ENCODE measurements at regions not wholly inside any gene's neighbourhood (a gene's known extent, or its start where the extent isn't known, plus 50 kb on each side); places are given as distances from the start of the nearest gene placed in this dataset.

DNA sequence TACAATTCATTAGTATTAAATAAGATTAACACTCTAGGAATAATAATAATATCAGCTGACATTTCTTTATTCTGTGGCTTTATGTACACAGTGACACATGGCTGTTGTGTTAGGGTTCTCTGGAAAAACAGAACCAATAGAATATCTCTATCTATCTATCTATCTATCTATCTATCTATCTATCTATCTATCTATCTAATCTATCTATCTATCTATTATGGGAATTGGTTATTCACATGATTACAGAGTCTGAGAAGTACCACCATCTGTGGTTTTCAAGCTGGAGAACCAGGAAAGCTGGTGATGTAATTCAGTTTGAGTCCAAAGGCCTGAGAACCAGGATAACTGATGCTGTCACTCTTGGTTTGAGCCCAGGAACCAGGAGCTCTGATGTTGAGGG lies 194.1 kb upstream of the MTPN start:
- H3K27ac Mint-ChIP-seq (ENCODE audit: unreplicated experiment): no peak overlapping the region
- no peak for DNase-seq
- H3K27me3 Mint-ChIP-seq (ENCODE audit: insufficient read depth, unreplicated experiment): peaks cover 6% of the 10 kb centered on the region
- no TSS peak for BruUV-seq (replicated peaks)
- no peaks in the 10 kb centered on the region for H3K27me3 ChIP-seq (replicated peaks; ENCODE audit: control insufficient read depth, insufficient read depth, low read length)
- no peaks in the 10 kb centered on the region for H3K4me1 ChIP-seq
- intact Hi-C loops (cut with micrococcal nuclease; ENCODE audit: unreplicated experiment): no loop called here
- no peaks in the 10 kb centered on the region for H3K36me3 ChIP-seq (ENCODE audit: control insufficient read depth, insufficient read depth, low read length)
- H3K36me3 Mint-ChIP-seq (ENCODE audit: insufficient read depth, unreplicated experiment): no peaks in the 10 kb centered on the region
- H3K4me3 Mint-ChIP-seq (ENCODE audit: unreplicated experiment): no peak overlapping the region
- no peak overlapping the region for H3K4me3 ChIP-seq (ENCODE audit: low read depth, low read length)
- no peaks in the 10 kb centered on the region for H3K9me3 ChIP-seq
- POLR2A ChIA-PET: no interaction called here
- H3K9me3 Mint-ChIP-seq (ENCODE audit: unreplicated experiment): no peaks in the 10 kb centered on the region
- CTCF ChIA-PET: no interaction called here
- H3K4me1 Mint-ChIP-seq (ENCODE audit: low read depth, unreplicated experiment): no peaks in the 10 kb centered on the region
- no peak for TF ChIP-seq CTCF (IDR thresholded peaks at IDR 0.05; ENCODE audit: insufficient read depth in 1 of 2, low read depth in 1 of 2, low read length in 1 of 2, severe bottlenecking in 1 of 2, unreplicated experiment in 1 of 2)

DNA sequence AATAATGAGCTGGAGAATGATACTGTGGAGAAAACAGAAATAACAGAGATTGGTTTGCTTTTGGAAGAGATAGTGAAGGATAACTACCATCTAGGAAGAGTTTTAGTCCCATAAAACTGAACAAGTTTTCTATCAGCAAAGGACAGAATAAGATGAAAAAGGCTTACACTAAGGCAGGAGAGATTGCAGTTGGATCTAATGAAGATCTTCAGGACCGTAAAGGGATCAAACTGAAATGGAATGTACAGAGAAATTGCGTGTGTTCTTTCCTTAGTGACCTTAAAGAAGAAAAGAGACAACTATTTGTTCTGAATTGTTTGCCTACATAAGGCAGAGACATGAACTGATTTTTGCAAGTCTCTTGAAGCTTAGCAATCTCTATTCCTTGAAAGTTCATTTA lies 191.7 kb upstream of the MTPN start:
- Histone ChIP-seq H3K27me3 (replicated peaks; ENCODE audit: control insufficient read depth, insufficient read depth, low read length) (no peaks in the 10 kb centered on the region), H3K9me3 (no peaks in the 10 kb centered on the region), H3K4me3 (ENCODE audit: low read depth, low read length) (no peak overlapping the region), H3K36me3 (ENCODE audit: control insufficient read depth, insufficient read depth, low read length) (no peaks in the 10 kb centered on the region), H3K4me1 (no peaks in the 10 kb centered on the region)
- no TSS peak for BruUV-seq (replicated peaks)
- ChIA-PET POLR2A (no interaction called here), CTCF (no interaction called here)
- H3K4me3 Mint-ChIP-seq (ENCODE audit: unreplicated experiment): no peak overlapping the region
- TF ChIP-seq CTCF (IDR thresholded peaks at IDR 0.05; ENCODE audit: insufficient read depth in 1 of 2, low read depth in 1 of 2, low read length in 1 of 2, severe bottlenecking in 1 of 2, unreplicated experiment in 1 of 2): no peak
- H3K9me3 Mint-ChIP-seq (ENCODE audit: unreplicated experiment): no peaks in the 10 kb centered on the region
- H3K27me3 Mint-ChIP-seq (ENCODE audit: insufficient read depth, unreplicated experiment): peaks cover 10% of the 10 kb centered on the region
- H3K36me3 Mint-ChIP-seq (ENCODE audit: insufficient read depth, unreplicated experiment): no peaks in the 10 kb centered on the region
- no peak for DNase-seq
- no peak overlapping the region for H3K27ac Mint-ChIP-seq (ENCODE audit: unreplicated experiment)
- intact Hi-C loops (cut with micrococcal nuclease; ENCODE audit: unreplicated experiment): no loop called here
- H3K4me1 Mint-ChIP-seq (ENCODE audit: low read depth, unreplicated experiment): no peaks in the 10 kb centered on the region

- CTCF ChIA-PET: no interaction called here
- Mint-ChIP-seq H3K4me3 (ENCODE audit: unreplicated experiment) (no peak overlapping the region), H3K27ac (ENCODE audit: unreplicated experiment) (no peak overlapping the region), H3K9me3 (ENCODE audit: unreplicated experiment) (no peaks in the 10 kb centered on the region), H3K36me3 (ENCODE audit: insufficient read depth, unreplicated experiment) (no peaks in the 10 kb centered on the region), H3K4me1 (ENCODE audit: low read depth, unreplicated experiment) (no peaks in the 10 kb centered on the region), H3K27me3 (ENCODE audit: insufficient read depth, unreplicated experiment) (peaks cover 10% of the 10 kb centered on the region)
- POLR2A ChIA-PET: no interaction called here
- Histone ChIP-seq H3K4me1 (no peaks in the 10 kb centered on the region), H3K27me3 (replicated peaks; ENCODE audit: control insufficient read depth, insufficient read depth, low read length) (no peaks in the 10 kb centered on the region), H3K4me3 (ENCODE audit: low read depth, low read length) (no peak overlapping the region), H3K9me3 (no peaks in the 10 kb centered on the region), H3K36me3 (ENCODE audit: control insufficient read depth, insufficient read depth, low read length) (no peaks in the 10 kb centered on the region)
- DNase-seq: no peak
- TF ChIP-seq CTCF (IDR thresholded peaks at IDR 0.05; ENCODE audit: insufficient read depth in 1 of 2, low read depth in 1 of 2, low read length in 1 of 2, severe bottlenecking in 1 of 2, unreplicated experiment in 1 of 2): no peak
- no TSS peak for BruUV-seq (replicated peaks)
- intact Hi-C loops (cut with micrococcal nuclease; ENCODE audit: unreplicated experiment): no loop called here
These were observed 190.8 kb upstream of the MTPN start for GRCh38 chr7:136167991-136168390.
